SK-N-SH treated with all-trans-retinoic acid at 6 μM for 48 hours (cell line): ENCODE measurements at regions not wholly inside any gene's neighbourhood (a gene's known extent, or its start where the extent isn't known, plus 50 kb on each side); places are given as distances from the start of the nearest gene placed in this dataset.

Source experiments
- ATAC-seq: fragments of 200-7000 bp; cut with Tn5 transposase; 3 replicates; pipeline ENCODE4 v1.9.1; 2020; ENCODE audit warnings: mild to moderate bottlenecking, moderate library complexity
- ARNTL ChIP-seq: fragments of 450-650 bp; formaldehyde crosslinking; IDR thresholded peaks from 2 replicates; pipeline ENCODE4 v1.5.0; 2020; ENCODE audit warnings: low read depth, mild to moderate bottlenecking, moderate library complexity, borderline replicate concordance
- BACH2 ChIP-seq: fragments of 250-450 bp; sonication (Bioruptor Pico); IDR thresholded peaks from 2 replicates; pipeline ENCODE4 v1.9.0; 2021; ENCODE audit warnings: mild to moderate bottlenecking, borderline replicate concordance
- CREB5 ChIP-seq: fragments of 250-450 bp; sonication (Bioruptor Pico); IDR thresholded peaks from 2 replicates; pipeline ENCODE4 v1.5.1; 2020; ENCODE audit warnings: low read depth, mild to moderate bottlenecking, moderate library complexity
- ESRRG ChIP-seq: fragments of 250-450 bp; sonication (Bioruptor Pico); IDR thresholded peaks from 2 replicates; pipeline ENCODE4 v1.6.1; 2021; ENCODE audit warnings: mild to moderate bottlenecking
- GLIS3 ChIP-seq: fragments of 250-450 bp; sonication (Bioruptor Pico); IDR thresholded peaks from 2 replicates; pipeline ENCODE4 v1.5.0; 2020; ENCODE audit warnings: mild to moderate bottlenecking, moderate library complexity
- ISL1 ChIP-seq: fragments of 250-450 bp; sonication (Bioruptor Pico); IDR thresholded peaks from 2 replicates; pipeline ENCODE4 v2.1.2; 2022; ENCODE audit warnings: mild to moderate bottlenecking, moderate library complexity
- OSR1 ChIP-seq: fragments of 250-450 bp; sonication (Bioruptor Pico); IDR thresholded peaks from 2 replicates; pipeline ENCODE4 v1.8.0; 2022; ENCODE audit warnings: moderate library complexity, mild to moderate bottlenecking, inconsistent platforms
- PATZ1 ChIP-seq: fragments of 250-450 bp; sonication (Bioruptor Pico); IDR thresholded peaks from 2 replicates; pipeline ENCODE4 v1.8.0; 2020; ENCODE audit warnings: mild to moderate bottlenecking, moderate library complexity, borderline replicate concordance
- PPARA ChIP-seq: fragments of 250-450 bp; sonication (Bioruptor Pico); IDR thresholded peaks from 2 replicates; pipeline ENCODE4 v1.5.0; 2020; ENCODE audit warnings: mild to moderate bottlenecking, borderline replicate concordance
- RARB ChIP-seq: fragments of 250-450 bp; sonication (Bioruptor Pico); IDR thresholded peaks from 2 replicates; pipeline ENCODE4 v1.8.0; 2021; ENCODE audit warnings: mild to moderate bottlenecking, moderate library complexity
- SNAI2 ChIP-seq: fragments of 250-450 bp; sonication (Bioruptor Pico); IDR thresholded peaks from 2 replicates; pipeline ENCODE4 v1.5.0; 2020; ENCODE audit warnings: mild to moderate bottlenecking, moderate library complexity
- TCF4 ChIP-seq: fragments of 250-450 bp; sonication (Bioruptor Pico); IDR thresholded peaks from 2 replicates; pipeline ENCODE4 v1.8.0; 2021; ENCODE audit warnings: mild to moderate bottlenecking, moderate library complexity, borderline replicate concordance
- ZC3H10 ChIP-seq: fragments of 250-450 bp; sonication (Bioruptor Pico); IDR thresholded peaks from 2 replicates; pipeline ENCODE4 v1.5.1; 2021; ENCODE audit warnings: mild to moderate bottlenecking, moderate library complexity
- ZFP3 ChIP-seq: fragments of 250-450 bp; sonication (Bioruptor Pico); IDR thresholded peaks from 2 replicates; pipeline ENCODE4 v1.5.0; 2020; ENCODE audit warnings: mild to moderate bottlenecking, moderate library complexity
- ZFP30 ChIP-seq: fragments of 450-650 bp; formaldehyde crosslinking; IDR thresholded peaks from 2 replicates; pipeline ENCODE4 v1.5.0; 2022; ENCODE audit warnings: mild to moderate bottlenecking, moderate library complexity
- ZNF565 ChIP-seq: fragments of 450-650 bp; formaldehyde crosslinking; conservative IDR thresholded peaks from 2 replicates; pipeline ENCODE4 v1.5.0; 2020; ENCODE audit warnings: low read depth, mild to moderate bottlenecking, moderate library complexity
- ZNF70 ChIP-seq: fragments of 450-650 bp; formaldehyde crosslinking; IDR thresholded peaks from 2 replicates; pipeline ENCODE4 v1.5.0; 2020; ENCODE audit warnings: mild to moderate bottlenecking, moderate library complexity
- ZNF8 ChIP-seq: fragments of 450-650 bp; formaldehyde crosslinking; IDR thresholded peaks from 2 replicates; pipeline ENCODE4 v1.5.0; 2020; ENCODE audit warnings: mild to moderate bottlenecking, moderate library complexity
- TF ChIP-seq, protein P1 (sequence below): fragments of 250-450 bp; sonication (Bioruptor Pico); IDR thresholded peaks from 2 replicates; pipeline ENCODE4 v1.8.0; 2021; ENCODE audit warnings: low read depth, mild to moderate bottlenecking, moderate library complexity, borderline replicate concordance
- TF ChIP-seq, protein P2 (sequence below): fragments of 250-450 bp; sonication (Bioruptor Pico); IDR thresholded peaks from 2 replicates; pipeline ENCODE4 v1.5.0; 2020; ENCODE audit warnings: mild to moderate bottlenecking, moderate library complexity

DNA sequence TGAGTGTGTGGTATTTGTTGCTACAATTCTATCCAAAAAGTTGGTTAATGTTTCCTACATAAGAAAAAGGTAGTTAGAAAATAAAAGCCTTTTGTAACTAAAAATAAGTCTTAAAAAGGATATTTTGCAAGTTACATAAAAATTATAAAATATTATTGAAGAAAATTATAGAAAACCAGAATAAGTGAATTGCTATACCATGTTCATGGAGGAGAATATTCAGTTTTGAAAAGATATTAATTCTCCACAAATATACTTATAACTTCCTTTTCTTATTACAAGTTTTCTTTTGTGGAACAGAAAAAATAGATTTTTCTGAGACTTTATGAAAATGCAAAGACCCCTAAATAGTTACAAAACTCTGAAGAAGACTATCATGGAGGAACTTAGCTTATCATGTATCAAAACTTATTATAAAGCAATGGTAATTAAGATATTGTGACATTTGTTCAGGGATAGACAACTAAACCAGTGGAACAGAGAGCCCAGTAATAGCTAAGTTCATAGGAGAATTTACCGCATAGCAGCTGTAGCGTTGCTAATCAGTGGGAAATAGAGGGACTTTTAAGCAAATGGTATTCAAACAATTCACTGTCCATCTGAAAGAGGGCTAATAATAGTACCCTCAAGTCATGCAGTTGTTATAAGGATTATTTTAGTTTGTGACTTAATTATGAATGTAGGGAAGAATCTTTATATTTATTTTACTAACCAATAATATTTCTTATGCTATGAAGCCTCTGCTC, 515.2 kb upstream of the ZNF608 start:
- ATAC-seq: no peak
- no peak for TF ChIP-seq GLIS3
- TF ChIP-seq ZNF565: no peak
- TF ChIP-seq ZNF8 (CRISPR knock-in tag): no peak
- TF ChIP-seq PPARA (CRISPR knock-in tag): no peak
- TF ChIP-seq OSR1 (CRISPR knock-in tag): no peak
- TF ChIP-seq ZFP3 (CRISPR knock-in tag): no peak
- TF ChIP-seq, all 23 proteins: peak for 0

DNA sequence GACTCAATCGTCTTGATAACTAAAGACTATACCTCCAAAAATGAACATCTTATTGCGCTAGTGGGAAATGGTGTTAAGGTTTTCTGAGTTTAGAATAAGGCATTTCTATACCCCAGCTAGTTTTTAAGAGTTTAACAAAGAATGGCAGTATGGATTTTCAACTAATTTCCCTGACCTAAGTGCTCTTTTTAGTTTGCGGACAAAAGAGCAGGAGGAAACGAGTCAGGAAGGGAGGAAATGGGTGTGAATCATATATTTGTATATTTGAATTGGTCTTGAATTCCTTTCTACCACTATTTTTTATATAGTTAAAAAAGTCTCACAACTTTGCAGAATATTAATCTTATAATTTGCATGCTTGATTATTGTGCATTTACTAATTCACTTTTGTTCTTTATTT, 516.3 kb upstream of the ZNF608 start:
- no peak for TF ChIP-seq ZNF70 (CRISPR knock-in tag)
- no peak for TF ChIP-seq ZNF8 (CRISPR knock-in tag)
- TF ChIP-seq, protein P1, sequence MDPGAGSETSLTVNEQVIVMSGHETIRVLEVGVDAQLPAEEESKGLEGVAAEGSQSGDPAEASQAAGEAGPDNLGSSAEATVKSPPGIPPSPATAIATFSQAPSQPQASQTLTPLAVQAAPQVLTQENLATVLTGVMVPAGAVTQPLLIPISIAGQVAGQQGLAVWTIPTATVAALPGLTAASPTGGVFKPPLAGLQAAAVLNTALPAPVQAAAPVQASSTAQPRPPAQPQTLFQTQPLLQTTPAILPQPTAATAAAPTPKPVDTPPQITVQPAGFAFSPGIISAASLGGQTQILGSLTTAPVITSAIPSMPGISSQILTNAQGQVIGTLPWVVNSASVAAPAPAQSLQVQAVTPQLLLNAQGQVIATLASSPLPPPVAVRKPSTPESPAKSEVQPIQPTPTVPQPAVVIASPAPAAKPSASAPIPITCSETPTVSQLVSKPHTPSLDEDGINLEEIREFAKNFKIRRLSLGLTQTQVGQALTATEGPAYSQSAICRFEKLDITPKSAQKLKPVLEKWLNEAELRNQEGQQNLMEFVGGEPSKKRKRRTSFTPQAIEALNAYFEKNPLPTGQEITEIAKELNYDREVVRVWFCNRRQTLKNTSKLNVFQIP (CRISPR knock-in tag): no peak
- no peak for TF ChIP-seq RARB (CRISPR knock-in tag)
- no peak for TF ChIP-seq BACH2 (CRISPR knock-in tag)
- no peak for TF ChIP-seq TCF4 (CRISPR knock-in tag)
- no peak for TF ChIP-seq ZNF565
- no peak for TF ChIP-seq PATZ1
- no peak for TF ChIP-seq CREB5 (CRISPR knock-in tag)
- TF ChIP-seq, protein P2, sequence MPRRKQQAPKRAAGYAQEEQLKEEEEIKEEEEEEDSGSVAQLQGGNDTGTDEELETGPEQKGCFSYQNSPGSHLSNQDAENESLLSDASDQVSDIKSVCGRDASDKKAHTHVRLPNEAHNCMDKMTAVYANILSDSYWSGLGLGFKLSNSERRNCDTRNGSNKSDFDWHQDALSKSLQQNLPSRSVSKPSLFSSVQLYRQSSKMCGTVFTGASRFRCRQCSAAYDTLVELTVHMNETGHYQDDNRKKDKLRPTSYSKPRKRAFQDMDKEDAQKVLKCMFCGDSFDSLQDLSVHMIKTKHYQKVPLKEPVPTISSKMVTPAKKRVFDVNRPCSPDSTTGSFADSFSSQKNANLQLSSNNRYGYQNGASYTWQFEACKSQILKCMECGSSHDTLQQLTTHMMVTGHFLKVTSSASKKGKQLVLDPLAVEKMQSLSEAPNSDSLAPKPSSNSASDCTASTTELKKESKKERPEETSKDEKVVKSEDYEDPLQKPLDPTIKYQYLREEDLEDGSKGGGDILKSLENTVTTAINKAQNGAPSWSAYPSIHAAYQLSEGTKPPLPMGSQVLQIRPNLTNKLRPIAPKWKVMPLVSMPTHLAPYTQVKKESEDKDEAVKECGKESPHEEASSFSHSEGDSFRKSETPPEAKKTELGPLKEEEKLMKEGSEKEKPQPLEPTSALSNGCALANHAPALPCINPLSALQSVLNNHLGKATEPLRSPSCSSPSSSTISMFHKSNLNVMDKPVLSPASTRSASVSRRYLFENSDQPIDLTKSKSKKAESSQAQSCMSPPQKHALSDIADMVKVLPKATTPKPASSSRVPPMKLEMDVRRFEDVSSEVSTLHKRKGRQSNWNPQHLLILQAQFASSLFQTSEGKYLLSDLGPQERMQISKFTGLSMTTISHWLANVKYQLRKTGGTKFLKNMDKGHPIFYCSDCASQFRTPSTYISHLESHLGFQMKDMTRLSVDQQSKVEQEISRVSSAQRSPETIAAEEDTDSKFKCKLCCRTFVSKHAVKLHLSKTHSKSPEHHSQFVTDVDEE: no peak
- no peak for TF ChIP-seq ZC3H10
- TF ChIP-seq SNAI2 (CRISPR knock-in tag): no peak
- TF ChIP-seq OSR1 (CRISPR knock-in tag): no peak
- no peak for TF ChIP-seq GLIS3
- TF ChIP-seq ZFP30 (CRISPR knock-in tag): no peak
- TF ChIP-seq, all 23 proteins: peak for 0
- ATAC-seq: no peak

GRCh38 chr5:125263356-125263755, 516.9 kb upstream of the ZNF608 start:
- no peak for ATAC-seq
- TF ChIP-seq CREB5 (CRISPR knock-in tag) (no peak), ISL1 (CRISPR knock-in tag) (no peak), RARB (CRISPR knock-in tag) (no peak), ARNTL (CRISPR knock-in tag) (no peak), ESRRG (CRISPR knock-in tag) (no peak), ZNF565 (no peak), TCF4 (CRISPR knock-in tag) (no peak), PATZ1 (no peak), OSR1 (CRISPR knock-in tag) (no peak), ZNF70 (CRISPR knock-in tag) (no peak)
- TF ChIP-seq, protein P1 (CRISPR knock-in tag): no peak
- TF ChIP-seq, protein P2: no peak
